ENCODE measurements at regions not wholly inside any gene's neighbourhood (a gene's known extent, or its start where the extent isn't known, plus 50 kb on each side); places are given as distances from the start of the nearest gene placed in this dataset.
"Not testable (repeated sequence)": the region's sequence is repeated elsewhere in the genome, so short reads cannot be mapped to it uniquely, and the experiment has no call there.

GRCh38 chr2:209018633-209019032, 405.2 kb upstream of the MAP2 start:
- TF ChIP-seq CTCF, POLR2A (IDR thresholded peaks at IDR 0.05): not testable (repeated sequence)

Measured in uterus (tissue), 2 donors.